HG03354 (cell line): ENCODE measurements at regions not wholly inside any gene's neighbourhood (a gene's known extent, or its start where the extent isn't known, plus 50 kb on each side); places are given as distances from the start of the nearest gene placed in this dataset.
"Not testable (repeated sequence)": the region's sequence is repeated elsewhere in the genome, so short reads cannot be mapped to it uniquely, and the experiment has no call there.

Experiments used
- ATAC-seq: cut with Tn5 transposase; IDR thresholded peaks from one replicate; pipeline ENCODE4 v1.9.1; 2021; ENCODE audit warnings: mild to moderate bottlenecking; ENCODE audit not compliant: unreplicated experiment, poor library complexity, severe bottlenecking

- ATAC-seq, result not testable (repeated sequence)
Measured at GRCh38 chr2:91520523-91520922, 2829.1 kb downstream of the RPIA start.

DNA sequence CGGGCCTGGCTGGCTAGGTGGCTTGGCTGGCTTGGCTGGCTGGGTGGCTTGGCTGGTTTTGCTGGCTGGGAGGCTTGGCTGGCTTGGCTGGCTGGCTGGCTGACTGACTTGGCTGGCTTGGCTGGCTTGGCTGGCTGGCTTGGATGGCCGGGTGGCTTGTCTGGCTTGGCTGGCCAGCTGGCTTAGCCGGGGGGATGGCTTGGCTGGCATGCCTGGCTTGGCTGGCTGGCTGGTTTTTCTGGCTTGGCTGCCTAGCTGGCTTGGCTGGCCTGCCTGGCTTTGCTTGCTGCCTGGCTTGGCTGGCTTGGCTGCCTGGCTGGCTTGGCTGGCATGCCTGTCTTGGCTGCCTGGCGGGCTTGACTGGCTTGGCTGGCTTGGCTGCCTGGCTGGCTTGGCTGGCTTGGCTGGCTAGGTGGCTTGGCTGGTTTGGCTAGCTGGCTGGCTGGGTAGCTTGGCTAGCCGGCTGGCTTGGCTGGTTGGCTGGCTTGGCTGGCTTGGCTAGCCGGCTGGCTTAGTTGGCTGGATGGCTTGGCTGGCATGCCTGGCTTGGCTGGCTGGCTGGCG is 2829.6 kb downstream of the RPIA start:
- not testable (repeated sequence) for ATAC-seq

GRCh38 chr2:91521944-91522343 is 2830.5 kb downstream of the RPIA start:
- not testable (repeated sequence) for ATAC-seq

DNA sequence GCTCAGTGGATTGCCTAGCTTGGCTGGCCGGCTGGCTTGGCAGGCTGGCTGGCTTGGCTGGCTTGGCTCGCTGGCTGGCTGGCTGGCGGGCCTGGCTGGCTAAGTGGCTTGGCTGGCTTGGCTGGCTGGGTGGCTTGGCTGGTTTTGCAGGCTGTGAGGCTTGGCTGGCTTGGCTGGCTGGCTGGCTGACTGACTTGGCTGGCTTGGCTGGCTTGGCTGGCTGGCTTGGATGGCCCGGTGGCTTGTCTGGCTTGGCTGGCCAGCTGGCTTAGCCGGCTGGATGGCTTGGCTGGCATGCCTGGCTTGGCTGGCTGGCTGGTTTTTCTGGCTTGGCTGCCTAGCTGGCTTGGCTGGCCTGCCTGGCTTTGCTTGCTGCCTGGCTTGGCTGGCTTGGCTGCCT is 2831.4 kb downstream of the RPIA start:
- ATAC-seq, result not testable (repeated sequence)

DNA sequence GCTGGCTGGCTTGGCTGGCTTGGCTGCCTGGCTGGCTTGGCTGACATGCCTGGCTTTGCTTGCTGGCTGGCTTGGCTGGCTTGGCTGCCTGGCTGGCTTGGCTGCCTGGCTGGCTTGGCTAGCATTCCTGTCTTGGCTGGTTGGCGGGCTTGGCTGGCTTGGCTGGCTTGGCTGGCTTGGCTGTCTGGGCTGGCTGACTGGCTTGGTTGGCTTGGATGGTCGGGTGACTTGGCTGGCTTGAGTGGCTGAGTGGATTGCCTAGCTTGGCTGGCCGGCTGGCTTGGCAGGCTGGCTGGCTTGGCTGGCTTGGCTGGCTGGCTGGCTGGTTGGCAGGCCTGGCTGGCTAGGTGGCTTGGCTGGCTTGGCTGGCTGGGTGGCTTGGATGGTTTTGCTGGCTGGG is 2832.3 kb downstream of the RPIA start:
- not testable (repeated sequence) for ATAC-seq

DNA sequence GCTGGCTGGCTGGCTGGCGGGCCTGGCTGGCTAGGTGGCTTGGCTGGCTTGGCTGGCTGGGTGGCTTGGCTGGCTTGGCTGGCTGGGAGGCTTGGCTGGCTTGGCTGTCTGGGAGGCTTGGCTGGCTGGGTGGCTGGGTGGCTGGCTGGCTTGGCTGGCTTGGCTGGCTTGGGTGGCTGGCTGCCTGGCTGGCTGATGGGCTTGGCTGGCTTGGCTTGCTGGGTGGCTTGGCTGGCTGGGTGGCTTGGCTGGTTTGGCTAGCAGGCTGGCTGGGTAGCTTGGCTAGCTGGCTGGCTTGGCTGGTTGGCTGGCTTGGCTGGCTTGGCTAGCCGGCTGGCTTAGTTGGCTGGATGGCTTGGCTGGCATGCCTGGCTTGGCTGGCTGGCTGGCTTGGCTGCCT is 2834.1 kb downstream of the RPIA start:
- not testable (repeated sequence) for ATAC-seq

DNA sequence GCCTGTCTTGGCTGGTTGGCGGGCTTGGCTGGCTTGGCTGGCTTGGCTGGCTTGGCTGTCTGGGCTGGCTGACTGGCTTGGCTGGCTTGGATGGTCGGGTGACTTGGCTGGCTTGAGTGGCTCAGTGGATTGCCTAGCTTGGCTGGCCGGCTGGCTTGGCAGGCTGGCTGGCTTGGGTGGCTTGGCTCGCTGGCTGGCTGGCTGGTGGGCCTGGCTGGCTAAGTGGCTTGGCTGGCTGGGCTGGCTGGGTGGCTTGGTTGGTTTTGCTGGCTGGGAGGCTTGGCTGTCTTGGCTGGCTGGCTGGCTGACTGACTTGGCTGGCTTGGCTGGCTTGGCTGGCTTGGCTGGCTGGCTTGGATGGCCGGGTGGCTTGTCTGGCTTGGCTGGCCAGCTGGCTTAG is 2834.6 kb downstream of the RPIA start:
- not testable (repeated sequence) for ATAC-seq

- ATAC-seq, result not testable (repeated sequence)
Measured at GRCh38 chr2:91527056-91527455, 2835.6 kb downstream of the RPIA start.

DNA sequence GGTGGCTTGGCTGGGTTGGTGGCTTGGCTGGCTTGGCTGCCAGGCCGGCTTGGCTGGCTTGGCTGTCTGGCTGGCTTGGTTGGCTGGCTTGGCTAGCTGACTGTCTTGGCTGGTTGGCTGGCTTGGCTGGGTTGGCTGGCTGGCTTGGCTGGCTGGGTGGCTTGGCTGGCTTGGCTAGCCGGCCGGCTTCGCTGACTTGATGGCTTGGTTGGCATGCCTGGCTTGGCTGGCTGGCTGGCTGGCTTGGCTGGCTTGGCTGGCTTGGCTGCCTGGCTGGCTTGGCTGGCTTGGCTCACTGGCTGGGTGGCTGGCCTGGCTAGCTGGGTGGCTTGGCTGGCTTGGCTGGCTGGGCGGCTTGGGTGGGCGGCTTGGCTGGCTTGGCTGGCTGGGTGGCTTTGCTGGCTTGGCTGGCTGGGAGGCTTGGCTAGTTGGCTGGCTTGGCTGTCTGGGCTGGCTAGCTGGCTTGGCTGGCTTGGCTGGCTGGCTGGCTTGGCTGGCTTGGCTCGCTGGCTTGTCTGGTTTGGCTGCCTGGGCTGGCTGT is 2836.1 kb downstream of the RPIA start:
- not testable (repeated sequence) for ATAC-seq

DNA sequence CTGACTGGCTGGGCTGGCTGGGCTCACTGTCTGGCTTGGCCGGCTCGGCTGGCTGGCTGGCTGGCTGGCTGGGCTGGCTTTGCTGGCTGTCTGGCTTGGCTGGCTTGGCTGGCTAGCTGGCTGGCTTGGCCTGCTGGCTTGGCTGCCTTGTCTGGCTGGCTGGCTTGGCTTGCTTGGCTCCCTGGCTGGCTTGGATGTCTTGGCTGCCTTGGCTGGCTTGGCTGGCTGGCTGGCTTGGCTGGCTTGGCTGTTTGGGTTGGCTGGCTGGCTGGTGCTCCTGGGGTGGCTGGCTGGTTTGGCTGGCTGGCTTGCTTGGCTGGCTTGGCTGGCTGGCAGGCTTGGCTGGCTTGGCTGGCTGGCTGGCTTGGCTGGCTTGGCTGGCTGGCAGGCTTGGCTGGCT is 2836.9 kb downstream of the RPIA start:
- not testable (repeated sequence) for ATAC-seq

GRCh38 chr2:91536109-91536508 is 2844.6 kb downstream of the RPIA start:
- not testable (repeated sequence) for ATAC-seq

GRCh38 chr2:91536549-91537263 is 2845.2 kb downstream of the RPIA start:
- ATAC-seq, result not testable (repeated sequence)

- ATAC-seq, result not testable (repeated sequence)
Measured at GRCh38 chr2:91549316-91549715, 2857.8 kb downstream of the RPIA start.

GRCh38 chr2:91558234-91558633 is 2866.8 kb downstream of the RPIA start:
- not testable (repeated sequence) for ATAC-seq

GRCh38 chr2:91559269-91559668 is 2867.8 kb downstream of the RPIA start:
- ATAC-seq, result not testable (repeated sequence)

- not testable (repeated sequence) for ATAC-seq
Measured at GRCh38 chr2:91559886-91560614, 2868.6 kb downstream of the RPIA start.

GRCh38 chr2:91562184-91562583 is 2870.7 kb downstream of the RPIA start:
- ATAC-seq, result not testable (repeated sequence)

- ATAC-seq, result not testable (repeated sequence)
Measured at GRCh38 chr2:91564700-91565099, 2873.2 kb downstream of the RPIA start.

GRCh38 chr2:91565689-91566430 is 2874.4 kb downstream of the RPIA start:
- not testable (repeated sequence) for ATAC-seq

- ATAC-seq, result not testable (repeated sequence)
Measured at GRCh38 chr2:91566611-91567010, 2875.1 kb downstream of the RPIA start.
